H1 (cell line): ENCODE measurements at regions not wholly inside any gene's neighbourhood (a gene's known extent, or its start where the extent isn't known, plus 50 kb on each side); places are given as distances from the start of the nearest gene placed in this dataset.

Experiments used
- CTCF ChIA-PET: fragments of 300-600 bp; sonication (Branson Sonifier 250); formaldehyde crosslinking; loops from one replicate; lab custom pipeline; 2021; ENCODE audit not compliant: partially characterized antibody; lab: Charles Lee
- POLR2A ChIA-PET: fragments of 300-600 bp; sonication (Branson Sonifier 250); formaldehyde crosslinking; loops from one replicate; lab custom pipeline; 2021; ENCODE audit warnings: inconsistent platforms; ENCODE audit not compliant: partially characterized antibody; lab: Charles Lee
- DNase-seq, 2 experiments: peaks; one replicate each; pipeline versions ENCODE4 v3.0.0 to v3.0.0-alpha.2; 2010 to 2022; ENCODE audit warnings: low spot score in 2 of 2, low read depth in 1 of 2, mixed read lengths in 1 of 2
- FAIRE-seq: peaks from 2 replicates; lab custom pipeline; 2011; peaks lifted over from hg19 to GRCh38; lab: Jason Lieb, UNC
- H2AFZ ChIP-seq: 2 replicates; pipeline ENCODE4 v1.8.1; 2012; ENCODE audit warnings: low read length, inconsistent platforms
- H2AK5ac ChIP-seq: 2 replicates; pipeline ENCODE4 v1.6.1; 2013; ENCODE audit warnings: low read depth, low read length
- H2BK120ac ChIP-seq: replicated peaks from 2 replicates; pipeline ENCODE3; 2013; ENCODE audit warnings: low read depth, low read length, inconsistent platforms
- H2BK12ac ChIP-seq: 2 replicates; pipeline ENCODE4 v1.6.1; 2013; ENCODE audit warnings: low read depth, low read length
- H2BK15ac ChIP-seq: 2 replicates; pipeline ENCODE4 v1.6.1; 2013; ENCODE audit warnings: low read length
- H2BK20ac ChIP-seq: 2 replicates; pipeline ENCODE4 v1.6.1; 2013; ENCODE audit warnings: low read length
- H2BK5ac ChIP-seq: 2 replicates; pipeline ENCODE4 v1.6.1; 2013; ENCODE audit warnings: low read depth, low read length
- H3K14ac ChIP-seq: 2 replicates; pipeline ENCODE4 v1.6.1; 2013; ENCODE audit warnings: inconsistent platforms; ENCODE audit not compliant: insufficient read length
- H3K18ac ChIP-seq: 2 replicates; pipeline ENCODE4 v1.6.1; 2013; ENCODE audit warnings: low read length; ENCODE audit errors: extremely low read depth
- H3K23ac ChIP-seq: 2 replicates; pipeline ENCODE4 v1.6.1; 2013; ENCODE audit warnings: inconsistent platforms; ENCODE audit not compliant: insufficient read length
- H3K23me2 ChIP-seq: 2 replicates; pipeline ENCODE4 v1.6.1; 2013; ENCODE audit warnings: low read depth, low read length
- H3K27ac ChIP-seq: 2 replicates; pipeline ENCODE4 v1.6.1; 2011; ENCODE audit warnings: low read depth, low read length, inconsistent platforms
- H3K27me3 ChIP-seq, 4 experiments: replicated peaks in 1 of 4; 1 replicate in 1 of 4; 2 replicates in 3 of 4; pipeline versions ENCODE4 v1.6.1 to v1.8.1; 2011 to 2013; ENCODE audit warnings: low read length in 3 of 4, mild to moderate bottlenecking in 3 of 4, inconsistent platforms in 2 of 4, mixed read lengths in 2 of 4, moderate library complexity in 1 of 4; ENCODE audit not compliant: control insufficient read depth in 3 of 4, insufficient read depth in 3 of 4; ENCODE audit errors: extremely low read depth in 1 of 4
- H3K36me3 ChIP-seq, 4 experiments: 2 replicates each; pipeline versions ENCODE4 v1.6.1 to v1.8.1; 2011 to 2013; ENCODE audit warnings: mild to moderate bottlenecking in 4 of 4, low read length in 3 of 4, moderate library complexity in 2 of 4, control low read depth in 1 of 4, inconsistent platforms in 1 of 4; ENCODE audit not compliant: insufficient read depth in 4 of 4, control insufficient read depth in 2 of 4
- H3K4ac ChIP-seq: replicated peaks from 2 replicates; pipeline ENCODE3; 2013; ENCODE audit warnings: low read length, low read depth, mixed read lengths, inconsistent platforms; ENCODE audit not compliant: insufficient read length
- H3K4me1 ChIP-seq, 4 experiments: replicated peaks in 1 of 4; 1 replicate in 1 of 4; 2 replicates in 3 of 4; pipeline versions ENCODE4 v1.6.1 to v1.8.1; 2011 to 2013; ENCODE audit warnings: low read length in 3 of 4, inconsistent platforms in 2 of 4, mixed read lengths in 1 of 4; ENCODE audit not compliant: insufficient read depth in 4 of 4, control insufficient read depth in 3 of 4
- H3K4me2 ChIP-seq, 2 experiments: 2 replicates each; pipeline versions ENCODE4 v1.6.1 to v1.8.1; 2011 to 2013; ENCODE audit warnings: low read depth in 2 of 2, low read length in 2 of 2, control low read depth in 1 of 2, inconsistent platforms in 1 of 2, mild to moderate bottlenecking in 1 of 2; ENCODE audit not compliant: insufficient read depth in 1 of 2
- H3K4me3 ChIP-seq, 4 experiments: fragments of 200-600, 300-600 bp in 1 of 4; sonication (generic), shearing (Covaris generic), sonication (Bioruptor Twin) in 1 of 4; 2 replicates each; pipeline versions ENCODE4 v1.5.1 to v1.8.1; 2011 to 2016; ENCODE audit warnings: low read length in 4 of 4, low read depth in 3 of 4, control low read depth in 2 of 4, inconsistent platforms in 2 of 4, mild to moderate bottlenecking in 2 of 4, mixed read lengths in 1 of 4, moderate library complexity in 1 of 4; ENCODE audit not compliant: insufficient read depth in 2 of 4; ENCODE audit errors: extremely low read depth in 1 of 4
- H3K56ac ChIP-seq: replicated peaks from 2 replicates; pipeline ENCODE3; 2013; ENCODE audit warnings: low read depth, mild to moderate bottlenecking, mixed read lengths, low read length, inconsistent platforms; ENCODE audit not compliant: insufficient read length
- H3K79me1 ChIP-seq: 2 replicates; pipeline ENCODE4 v1.6.1; 2013; ENCODE audit warnings: low read depth, low read length, control low read depth
- H3K79me2 ChIP-seq, 2 experiments: 2 replicates each; pipeline versions ENCODE4 v1.6.1 to v1.8.1; 2012 to 2013; ENCODE audit warnings: low read length in 2 of 2, mild to moderate bottlenecking in 2 of 2, inconsistent platforms in 1 of 2; ENCODE audit not compliant: insufficient read depth in 2 of 2, control insufficient read depth in 1 of 2
- H3K9ac ChIP-seq, 4 experiments: replicated peaks in 1 of 4; 1 replicate in 1 of 4; 2 replicates in 3 of 4; pipeline versions ENCODE4 v1.6.1 to v1.8.1; 2011 to 2013; ENCODE audit warnings: low read depth in 3 of 4, low read length in 3 of 4, control low read depth in 2 of 4, mild to moderate bottlenecking in 2 of 4, moderate library complexity in 2 of 4, inconsistent platforms in 1 of 4; ENCODE audit errors: extremely low read depth in 1 of 4
- H3K9me3 ChIP-seq, 2 experiments: 2 replicates each; pipeline versions ENCODE4 v1.6.1 to v1.8.1; 2012 to 2013; ENCODE audit warnings: mild to moderate bottlenecking in 2 of 2, moderate library complexity in 2 of 2, control low read depth in 1 of 2, inconsistent platforms in 1 of 2, low read depth in 1 of 2, low read length in 1 of 2, mixed read lengths in 1 of 2; ENCODE audit not compliant: insufficient read depth in 2 of 2
- H4K20me1 ChIP-seq, 2 experiments: replicated peaks in 1 of 2; 2 replicates each; pipeline versions ENCODE3 to v1.8.1; 2011 to 2013; ENCODE audit warnings: inconsistent platforms in 2 of 2, low read length in 2 of 2, mild to moderate bottlenecking in 1 of 2; ENCODE audit not compliant: insufficient read depth in 2 of 2, control insufficient read depth in 1 of 2
- H4K5ac ChIP-seq: 2 replicates; pipeline ENCODE4 v1.6.1; 2013; ENCODE audit warnings: low read length, low read depth, mixed read lengths, inconsistent platforms; ENCODE audit not compliant: insufficient read length
- H4K8ac ChIP-seq: 2 replicates; pipeline ENCODE4 v1.8.0; 2013; ENCODE audit warnings: mild to moderate bottlenecking, moderate library complexity, low read length, inconsistent platforms; ENCODE audit not compliant: insufficient read depth; ENCODE audit errors: extremely low read depth
- H4K91ac ChIP-seq: replicated peaks from 2 replicates; pipeline ENCODE3; 2013; ENCODE audit warnings: low read length, mixed read lengths, inconsistent platforms; ENCODE audit not compliant: insufficient read length
- CHD1 ChIP-seq: IDR thresholded peaks from 2 replicates; pipeline ENCODE4 v1.6.1; 2012; ENCODE audit warnings: low read depth, low read length, improper control_type of control experiment
- SP2 ChIP-seq: IDR thresholded peaks from 2 replicates; pipeline ENCODE4 v1.6.1; 2012; ENCODE audit warnings: mild to moderate bottlenecking, low read length, inconsistent platforms
- TEAD4 ChIP-seq: IDR thresholded peaks from 2 replicates; pipeline ENCODE4 v1.6.1; 2012; ENCODE audit warnings: low read depth, low read length, inconsistent platforms, mixed read lengths
- WGBS, 2 experiments: shearing (Covaris generic) in 1 of 2; methylation state at CpG; one replicate each; pipeline versions ENCODE4 v1.1.6 to v1.1.7; 2013 to 2015; ENCODE audit warnings: low lambda C conversion rate in 2 of 2, mixed read lengths in 2 of 2, inconsistent platforms in 1 of 2, low coverage in 1 of 2, missing lambda C conversion rate in 1 of 2; ENCODE audit not compliant: insufficient replicate concordance in 2 of 2, insufficient coverage in 1 of 2, insufficient read length in 1 of 2; ENCODE audit errors: extremely low coverage in 1 of 2, missing lambda C conversion rate in 1 of 2; 5-methylcytosine and 5-hydroxymethylcytosine counted together

GRCh38 chr9:134980991-134981390 is 63.3 kb upstream of the FCN1 start:
- Histone ChIP-seq H3K27me3 (no peaks in the 10 kb centered on the region), H3K9me3 (no peaks in the 10 kb centered on the region), H3K4ac (no peak overlapping the region), H4K8ac (no peak overlapping the region), H3K79me2 (no peaks in the 10 kb centered on the region), H2BK12ac (peak overlapping the region; percentile 68; the same call in 1 of the 2 replicates), H3K56ac (no peak overlapping the region), H3K18ac (no peak overlapping the region), H4K5ac (no peak overlapping the region), H2BK15ac (no peak overlapping the region), H3K9ac (no peak overlapping the region), H3K4me2 (no peak overlapping the region), H2BK5ac (no peak overlapping the region), H3K23me2 (no peaks in the 10 kb centered on the region; the same call in 1 of the 2 replicates), H3K14ac (no peak overlapping the region), H2BK20ac (peak overlapping the region; percentile 80; the same call in 1 of the 2 replicates), H2BK120ac (no peak overlapping the region), H3K36me3 (no peaks in the 10 kb centered on the region), H4K91ac (no peak overlapping the region), H2AK5ac (peak overlapping the region; percentile 96; the same call in 1 of the 2 replicates), H3K4me3 (no peak overlapping the region), H3K23ac (no peak overlapping the region), H3K4me1 (peaks cover 0 to 10% (median 6%) of the 10 kb centered on the region in 4 experiments; a peak in 6 of 7 replicates), H3K79me1 (no peaks in the 10 kb centered on the region), H2AFZ (no peak overlapping the region), H4K20me1 (no peaks in the 10 kb centered on the region), H3K27ac (no peak overlapping the region)
- WGBS, 2 experiments, result 85% methylated on average over 10 of the region's 10 CpGs; no CpG with 5 or more reads in 1 of the 2 experiments
- FAIRE-seq (no peak), DNase-seq (no peak)
- ChIA-PET POLR2A (no interaction called here), CTCF (interaction anchor here (1.0 to 1.3 kb wide), 4 partner anchors 20 to 199 kb away, joined by 3 to 5 read pairs (median 4); no protein-coding TSS in a partner anchor)
- no peak for TF ChIP-seq TEAD4
- no peak for TF ChIP-seq SP2
- no peak for TF ChIP-seq CHD1
